ENCODE measurements at regions not wholly inside any gene's neighbourhood (a gene's known extent, or its start where the extent isn't known, plus 50 kb on each side); places are given as distances from the start of the nearest gene placed in this dataset.

DNA sequence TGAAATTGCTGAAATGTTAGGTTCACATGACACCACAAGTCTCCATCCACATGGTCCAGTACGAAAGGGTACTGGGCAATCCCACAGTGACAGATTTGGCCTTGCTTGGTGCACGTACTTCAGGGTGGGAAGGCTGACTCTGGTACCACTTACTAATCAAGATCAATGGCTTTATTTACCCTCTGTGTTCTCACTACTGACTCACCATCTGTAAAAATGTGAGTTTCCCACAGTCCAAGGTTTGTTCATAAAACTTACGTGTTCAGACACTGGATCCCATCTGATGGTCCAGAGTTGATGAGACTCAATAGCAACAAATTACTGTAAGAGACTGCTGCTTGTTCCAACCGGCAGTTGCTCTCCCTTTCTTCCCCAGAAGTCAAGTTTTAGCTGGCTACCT lies 231.7 kb downstream of the LMX1A start:
- H3K36me3 ChIP-seq (ENCODE audit: control insufficient read depth in 4 of 4, insufficient read depth in 3 of 4, low read depth in 1 of 4, low read length in 3 of 4), result no peaks in the 10 kb centered on the region
- TF ChIP-seq TAF1 (conservative IDR thresholded peaks at IDR 0.05), result no peak
- no peak for TF ChIP-seq FOXA1 (IDR thresholded peaks at IDR 0.05)
- TF ChIP-seq, protein P1, sequence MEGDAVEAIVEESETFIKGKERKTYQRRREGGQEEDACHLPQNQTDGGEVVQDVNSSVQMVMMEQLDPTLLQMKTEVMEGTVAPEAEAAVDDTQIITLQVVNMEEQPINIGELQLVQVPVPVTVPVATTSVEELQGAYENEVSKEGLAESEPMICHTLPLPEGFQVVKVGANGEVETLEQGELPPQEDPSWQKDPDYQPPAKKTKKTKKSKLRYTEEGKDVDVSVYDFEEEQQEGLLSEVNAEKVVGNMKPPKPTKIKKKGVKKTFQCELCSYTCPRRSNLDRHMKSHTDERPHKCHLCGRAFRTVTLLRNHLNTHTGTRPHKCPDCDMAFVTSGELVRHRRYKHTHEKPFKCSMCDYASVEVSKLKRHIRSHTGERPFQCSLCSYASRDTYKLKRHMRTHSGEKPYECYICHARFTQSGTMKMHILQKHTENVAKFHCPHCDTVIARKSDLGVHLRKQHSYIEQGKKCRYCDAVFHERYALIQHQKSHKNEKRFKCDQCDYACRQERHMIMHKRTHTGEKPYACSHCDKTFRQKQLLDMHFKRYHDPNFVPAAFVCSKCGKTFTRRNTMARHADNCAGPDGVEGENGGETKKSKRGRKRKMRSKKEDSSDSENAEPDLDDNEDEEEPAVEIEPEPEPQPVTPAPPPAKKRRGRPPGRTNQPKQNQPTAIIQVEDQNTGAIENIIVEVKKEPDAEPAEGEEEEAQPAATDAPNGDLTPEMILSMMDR (IDR thresholded peaks at IDR 0.05; ENCODE audit: low read depth, low read length, missing input control), result no peak
- no peak for TF ChIP-seq YY1 (IDR thresholded peaks at IDR 0.05)
- no peak for TF ChIP-seq FOXA2 (IDR thresholded peaks at IDR 0.05)
- TF ChIP-seq, protein P2, sequence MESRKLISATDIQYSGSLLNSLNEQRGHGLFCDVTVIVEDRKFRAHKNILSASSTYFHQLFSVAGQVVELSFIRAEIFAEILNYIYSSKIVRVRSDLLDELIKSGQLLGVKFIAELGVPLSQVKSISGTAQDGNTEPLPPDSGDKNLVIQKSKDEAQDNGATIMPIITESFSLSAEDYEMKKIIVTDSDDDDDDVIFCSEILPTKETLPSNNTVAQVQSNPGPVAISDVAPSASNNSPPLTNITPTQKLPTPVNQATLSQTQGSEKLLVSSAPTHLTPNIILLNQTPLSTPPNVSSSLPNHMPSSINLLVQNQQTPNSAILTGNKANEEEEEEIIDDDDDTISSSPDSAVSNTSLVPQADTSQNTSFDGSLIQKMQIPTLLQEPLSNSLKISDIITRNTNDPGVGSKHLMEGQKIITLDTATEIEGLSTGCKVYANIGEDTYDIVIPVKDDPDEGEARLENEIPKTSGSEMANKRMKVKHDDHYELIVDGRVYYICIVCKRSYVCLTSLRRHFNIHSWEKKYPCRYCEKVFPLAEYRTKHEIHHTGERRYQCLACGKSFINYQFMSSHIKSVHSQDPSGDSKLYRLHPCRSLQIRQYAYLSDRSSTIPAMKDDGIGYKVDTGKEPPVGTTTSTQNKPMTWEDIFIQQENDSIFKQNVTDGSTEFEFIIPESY (IDR thresholded peaks at IDR 0.05), result no peak
- no peak for TF ChIP-seq EGR1 (IDR thresholded peaks at IDR 0.05; ENCODE audit: low read depth in 2 of 2)
- TF ChIP-seq RXRA (IDR thresholded peaks at IDR 0.05), result no peak
- TF ChIP-seq, protein P3, sequence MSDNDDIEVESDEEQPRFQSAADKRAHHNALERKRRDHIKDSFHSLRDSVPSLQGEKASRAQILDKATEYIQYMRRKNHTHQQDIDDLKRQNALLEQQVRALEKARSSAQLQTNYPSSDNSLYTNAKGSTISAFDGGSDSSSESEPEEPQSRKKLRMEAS (IDR thresholded peaks at IDR 0.05), result no peak
- TF ChIP-seq HNF4A (conservative IDR thresholded peaks at IDR 0.05), result no peak
- TF ChIP-seq JUND (IDR thresholded peaks at IDR 0.05), result no peak
- TF ChIP-seq, protein P4, sequence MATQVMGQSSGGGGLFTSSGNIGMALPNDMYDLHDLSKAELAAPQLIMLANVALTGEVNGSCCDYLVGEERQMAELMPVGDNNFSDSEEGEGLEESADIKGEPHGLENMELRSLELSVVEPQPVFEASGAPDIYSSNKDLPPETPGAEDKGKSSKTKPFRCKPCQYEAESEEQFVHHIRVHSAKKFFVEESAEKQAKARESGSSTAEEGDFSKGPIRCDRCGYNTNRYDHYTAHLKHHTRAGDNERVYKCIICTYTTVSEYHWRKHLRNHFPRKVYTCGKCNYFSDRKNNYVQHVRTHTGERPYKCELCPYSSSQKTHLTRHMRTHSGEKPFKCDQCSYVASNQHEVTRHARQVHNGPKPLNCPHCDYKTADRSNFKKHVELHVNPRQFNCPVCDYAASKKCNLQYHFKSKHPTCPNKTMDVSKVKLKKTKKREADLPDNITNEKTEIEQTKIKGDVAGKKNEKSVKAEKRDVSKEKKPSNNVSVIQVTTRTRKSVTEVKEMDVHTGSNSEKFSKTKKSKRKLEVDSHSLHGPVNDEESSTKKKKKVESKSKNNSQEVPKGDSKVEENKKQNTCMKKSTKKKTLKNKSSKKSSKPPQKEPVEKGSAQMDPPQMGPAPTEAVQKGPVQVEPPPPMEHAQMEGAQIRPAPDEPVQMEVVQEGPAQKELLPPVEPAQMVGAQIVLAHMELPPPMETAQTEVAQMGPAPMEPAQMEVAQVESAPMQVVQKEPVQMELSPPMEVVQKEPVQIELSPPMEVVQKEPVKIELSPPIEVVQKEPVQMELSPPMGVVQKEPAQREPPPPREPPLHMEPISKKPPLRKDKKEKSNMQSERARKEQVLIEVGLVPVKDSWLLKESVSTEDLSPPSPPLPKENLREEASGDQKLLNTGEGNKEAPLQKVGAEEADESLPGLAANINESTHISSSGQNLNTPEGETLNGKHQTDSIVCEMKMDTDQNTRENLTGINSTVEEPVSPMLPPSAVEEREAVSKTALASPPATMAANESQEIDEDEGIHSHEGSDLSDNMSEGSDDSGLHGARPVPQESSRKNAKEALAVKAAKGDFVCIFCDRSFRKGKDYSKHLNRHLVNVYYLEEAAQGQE (IDR thresholded peaks at IDR 0.05), result no peak
- no peaks in the 10 kb centered on the region for H3K27me3 ChIP-seq (ENCODE audit: control insufficient read depth in 4 of 4, insufficient read depth in 4 of 4, low read length in 3 of 4)
- no peak overlapping the region for H3K4me3 ChIP-seq (ENCODE audit: low read depth in 1 of 3, low read length in 3 of 3)
- no peaks in the 10 kb centered on the region for H3K9me3 ChIP-seq (ENCODE audit: control insufficient read depth in 4 of 4, low read length in 3 of 4)
- H3K4me1 ChIP-seq (ENCODE audit: control insufficient read depth in 4 of 4, insufficient read depth in 4 of 4, low read length in 3 of 4), result no peaks in the 10 kb centered on the region
- no peak overlapping the region for H3K9ac ChIP-seq (ENCODE audit: low read depth in 1 of 2, low read length in 2 of 2)
- WGBS, result 76% methylated on average over 4 of the region's 4 CpGs
- H3K27ac ChIP-seq (ENCODE audit: low read depth in 1 of 2, low read length in 2 of 2), result no peak overlapping the region
- DNase-seq (ENCODE audit: low spot score), result no peak

DNA sequence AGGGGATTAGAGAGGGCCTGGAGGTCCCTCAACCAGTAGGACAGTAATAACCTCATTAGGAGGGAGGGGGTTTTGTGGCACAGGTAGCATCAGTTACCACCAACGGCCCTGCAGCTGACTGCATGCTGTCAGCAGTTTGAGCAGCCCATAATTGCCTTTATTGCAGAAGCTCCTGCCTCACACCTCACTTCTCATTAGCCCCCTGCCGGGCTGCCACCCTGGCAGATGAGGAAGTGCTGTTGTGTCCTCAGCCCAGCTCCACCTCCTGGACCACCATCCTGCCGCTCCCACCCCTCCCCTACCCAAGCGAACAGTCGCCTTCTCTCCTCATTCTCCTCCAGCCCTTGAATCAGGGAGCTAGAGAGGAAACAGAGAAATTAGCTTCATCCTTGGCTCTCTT lies 237.4 kb downstream of the LMX1A start:
- Histone ChIP-seq H3K36me3 (ENCODE audit: control insufficient read depth in 4 of 4, insufficient read depth in 3 of 4, low read depth in 1 of 4, low read length in 3 of 4) (no peaks in the 10 kb centered on the region), H3K9me3 (ENCODE audit: control insufficient read depth in 4 of 4, low read length in 3 of 4) (no peaks in the 10 kb centered on the region), H3K4me1 (ENCODE audit: control insufficient read depth in 4 of 4, insufficient read depth in 4 of 4, low read length in 3 of 4) (no peaks in the 10 kb centered on the region), H3K27ac (ENCODE audit: low read depth in 1 of 2, low read length in 2 of 2) (no peak overlapping the region), H3K9ac (ENCODE audit: low read depth in 1 of 2, low read length in 2 of 2) (no peak overlapping the region), H3K4me3 (ENCODE audit: low read depth in 1 of 3, low read length in 3 of 3) (no peak overlapping the region), H3K27me3 (ENCODE audit: control insufficient read depth in 4 of 4, insufficient read depth in 4 of 4, low read length in 3 of 4) (peaks cover 0 to 18% (median 0%) of the 10 kb centered on the region in 4 donors)
- whole genome bisulfite sequencing, result 60% methylated on average over 5 of the region's 5 CpGs
- no peak for DNase-seq (ENCODE audit: low spot score)
- TF ChIP-seq FOXA2 (IDR thresholded peaks at IDR 0.05) (no peak), TAF1 (conservative IDR thresholded peaks at IDR 0.05) (no peak), RAD21 (IDR thresholded peaks at IDR 0.05) (no peak), SP1 (IDR thresholded peaks at IDR 0.05) (no peak), YY1 (IDR thresholded peaks at IDR 0.05) (no peak), GABPA (IDR thresholded peaks at IDR 0.05 in 1 of 2, conservative IDR thresholded peaks at IDR 0.05 in 1 of 2) (no peak)
- TF ChIP-seq, protein P4 (IDR thresholded peaks at IDR 0.05), result no peak
- TF ChIP-seq, protein P1 (IDR thresholded peaks at IDR 0.05; ENCODE audit: low read depth, low read length, missing input control), result no peak
- TF ChIP-seq, protein P5, sequence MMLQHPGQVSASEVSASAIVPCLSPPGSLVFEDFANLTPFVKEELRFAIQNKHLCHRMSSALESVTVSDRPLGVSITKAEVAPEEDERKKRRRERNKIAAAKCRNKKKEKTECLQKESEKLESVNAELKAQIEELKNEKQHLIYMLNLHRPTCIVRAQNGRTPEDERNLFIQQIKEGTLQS (IDR thresholded peaks at IDR 0.05), result no peak

Measured in liver (tissue), 8 donors.